K562 (cell line): ENCODE measurements at regions not wholly inside any gene's neighbourhood (a gene's known extent, or its start where the extent isn't known, plus 50 kb on each side); places are given as distances from the start of the nearest gene placed in this dataset.
A peak's percentile ranks its signal among the peaks of the same experiment; 100 is the strongest.

ENCODE experiments used
- CXXC5 ChIP-seq: fragments of 250-450 bp; sonication (Bioruptor Pico); IDR thresholded peaks from 2 replicates; pipeline ENCODE4 v1.8.0; 2022; ENCODE audit warnings: inconsistent platforms, mild to moderate bottlenecking, moderate library complexity
- EP400 ChIP-seq: fragments of 450-650 bp; IDR thresholded peaks from 2 replicates; pipeline ENCODE4 v1.6.1; 2017; ENCODE audit warnings: antibody characterized with exemption, mild to moderate bottlenecking, moderate library complexity
- GATA2 ChIP-seq: sonication (generic); formaldehyde crosslinking; IDR thresholded peaks from 2 replicates; pipeline ENCODE4 v1.4.0; 2020; ENCODE audit warnings: mild to moderate bottlenecking, missing genetic modification reagents
- GTF3C2 ChIP-seq: IDR thresholded peaks from 3 replicates; pipeline ENCODE4 v1.6.1; 2011; ENCODE audit warnings: borderline replicate concordance, mild to moderate bottlenecking, moderate library complexity; ENCODE audit not compliant: insufficient read length; ENCODE audit errors: extremely low read depth
- JUNB ChIP-seq: fragments of 450-650 bp; formaldehyde crosslinking; conservative IDR thresholded peaks from 2 replicates; pipeline ENCODE4 v1.4.0; 2020; ENCODE audit warnings: mild to moderate bottlenecking
- LARP7 ChIP-seq: fragments of 450-650 bp; IDR thresholded peaks from 2 replicates; pipeline ENCODE4 v1.6.1; 2016
- NONO ChIP-seq, 2 experiments: fragments of 200-400 bp in 1 of 2; fragments of 450-650 bp in 1 of 2; formaldehyde crosslinking in 1 of 2; IDR thresholded peaks; 2 replicates each; pipeline ENCODE4 v1.6.1; 2017; ENCODE audit warnings: low read depth in 2 of 2, mild to moderate bottlenecking in 2 of 2, moderate library complexity in 2 of 2, low read length in 1 of 2
- OTX1 ChIP-seq: fragments of 450-650 bp; formaldehyde crosslinking; IDR thresholded peaks from 2 replicates; pipeline ENCODE4 v1.4.0; 2022; ENCODE audit warnings: mild to moderate bottlenecking
- PHF20 ChIP-seq: fragments of 450-650 bp; IDR thresholded peaks from 2 replicates; pipeline ENCODE4 v1.6.1; 2018; ENCODE audit not compliant: partially characterized antibody
- SNRNP70 ChIP-seq: fragments of 200-400 bp; formaldehyde crosslinking; optimal IDR thresholded peaks from 2 replicates; pipeline ENCODE3; 2017; ENCODE audit warnings: low read depth, low read length
- TAL1 ChIP-seq: fragments of 450-650 bp; IDR thresholded peaks from 2 replicates; pipeline ENCODE4 v1.6.1; 2016; ENCODE audit warnings: mild to moderate bottlenecking
- ZBTB26 ChIP-seq: fragments of 450-650 bp; formaldehyde crosslinking; IDR thresholded peaks from 2 replicates; pipeline ENCODE4 v1.4.0; 2022; ENCODE audit warnings: missing genetic modification characterization
- ZBTB40 ChIP-seq, 2 experiments: fragments of 450-650 bp in 1 of 2; sonication (generic) in 1 of 2; formaldehyde crosslinking in 1 of 2; IDR thresholded peaks; 2 replicates each; pipeline versions ENCODE4 v1.7.1 to v1.9.0; 2016 to 2022; ENCODE audit warnings: inconsistent platforms in 1 of 2, mild to moderate bottlenecking in 1 of 2, missing genetic modification reagents in 1 of 2
- ZNF165 ChIP-seq: fragments of 250-450 bp; sonication (Bioruptor Pico); IDR thresholded peaks from 2 replicates; pipeline ENCODE4 v1.4.0; 2020; ENCODE audit warnings: borderline replicate concordance

- no peak for TF ChIP-seq ZBTB26
- TF ChIP-seq OTX1 (CRISPR knock-in tag) = 0 out of 2 replicates have a peak, but pooled peaks have one; percentile 65
- peak; percentile 60; the same call in 1 of the 2 replicates for TF ChIP-seq TAL1
- no peak for TF ChIP-seq GTF3C2
- peak; percentile 93 for TF ChIP-seq CXXC5 (CRISPR knock-in tag)
- TF ChIP-seq SNRNP70 = no peak
- TF ChIP-seq EP400 = peak; percentile 79
- TF ChIP-seq PHF20 = peak; percentile 41
- no peak for TF ChIP-seq NONO (IDR thresholded peaks at IDR 0.05; ENCODE audit: low read depth in 2 of 2, low read length in 1 of 2)
- peak; percentile 65; the same call in 1 of the 2 replicates for TF ChIP-seq LARP7
- peak; percentile 72; the same call in 1 of the 2 replicates for TF ChIP-seq ZNF165 (CRISPR knock-in tag)
- TF ChIP-seq JUNB = no peak
- no peak; the same call in 1 of the 2 replicates for TF ChIP-seq ZBTB40 (IDR thresholded peaks at IDR 0.05)
- TF ChIP-seq ZBTB40 (CRISPR knock-in tag; IDR thresholded peaks at IDR 0.05) = no peak
- TF ChIP-seq GATA2 (CRISPR knock-in tag) = peak; percentile 72; the same call in 1 of the 2 replicates
Observed at GRCh38 chr6:37083243-37084138, 78.0 kb downstream of the FGD2 start (continued).
